Aorta (tissue), 5 donors: ENCODE measurements at regions not wholly inside any gene's neighbourhood (a gene's known extent, or its start where the extent isn't known, plus 50 kb on each side); places are given as distances from the start of the nearest gene placed in this dataset.

Source experiments
- ATAC-seq: fragments of 200-7000 bp; cut with Tn5 transposase; one replicate; pipeline ENCODE4 v1.9.1; 2022; ENCODE audit warnings: moderate library complexity; ENCODE audit not compliant: low FRiP score
- DNase-seq, 2 donors: peaks; one replicate each; pipeline ENCODE4 v3.0.0-alpha.2; 2020
- H3K27ac ChIP-seq, 2 donors: one replicate each; pipeline ENCODE4 v1.5.1; 2013; ENCODE audit warnings: low read length in 2 of 2, mild to moderate bottlenecking in 2 of 2, moderate library complexity in 2 of 2, control low read depth in 1 of 2, inconsistent platforms in 1 of 2, low read depth in 1 of 2
- H3K27me3 ChIP-seq, 2 donors: one replicate each; pipeline ENCODE4 v1.6.1; 2013; ENCODE audit warnings: control low read depth in 1 of 2, low read length in 1 of 2, mild to moderate bottlenecking in 1 of 2, moderate library complexity in 1 of 2; ENCODE audit not compliant: insufficient read depth in 2 of 2, control insufficient read depth in 1 of 2
- H3K36me3 ChIP-seq, 2 donors: one replicate each; pipeline ENCODE4 v1.6.1; 2013; ENCODE audit warnings: control low read depth in 1 of 2, low read length in 1 of 2, mild to moderate bottlenecking in 1 of 2; ENCODE audit not compliant: insufficient read depth in 2 of 2, control insufficient read depth in 1 of 2
- H3K4me1 ChIP-seq, 2 donors: one replicate each; pipeline ENCODE4 v1.6.1; 2013; ENCODE audit warnings: low read length in 2 of 2, control low read depth in 1 of 2, mild to moderate bottlenecking in 1 of 2, moderate library complexity in 1 of 2; ENCODE audit not compliant: insufficient read depth in 2 of 2, control insufficient read depth in 1 of 2
- H3K4me3 ChIP-seq, 2 donors: one replicate each; pipeline ENCODE4 v1.5.1; 2013; ENCODE audit warnings: low read length in 2 of 2, control low read depth in 1 of 2, mild to moderate bottlenecking in 1 of 2
- H3K9me3 ChIP-seq: one replicate; pipeline ENCODE4 v1.6.1; 2013; ENCODE audit warnings: mild to moderate bottlenecking, low read length; ENCODE audit not compliant: control insufficient read depth
- WGBS, 2 donors: extraction: QIAGEN DNeasy Blood & Tissue Kit; methylation state at CpG; one replicate each; pipeline ENCODE4 v1.1.7; 2013; 5-methylcytosine and 5-hydroxymethylcytosine counted together
- intact Hi-C, 2 donors: fragments of 100-400 bp; cut with DNase I; formaldehyde crosslinking; loops; one replicate each; pipeline versions ENCODE4 v1.14.2 to v1.15.0; 2022
- donor health status: healthy with polysubstance abuse.
- donor health status: Bipolar disorder and iron deficiency.
- donor health status: DM: no; HTN: no; CAD: no.
- donor health status: DM: no; HTN: no; CAD: no.
- donor health status: DM: yes; HTN: yes; CAD: no.

GRCh38 chr6:132964101-132964867 lies 149.9 kb downstream of the RPS12 start:
- no peak for ATAC-seq
- H3K4me3 ChIP-seq: no peak overlapping the region
- DNase-seq: no peak
- no peak overlapping the region for H3K27ac ChIP-seq
- intact Hi-C loops: loop anchor here (5.0 to 10.0 kb wide), 2 partner anchors 553 to 591 kb away; no protein-coding TSS in a partner anchor
- WGBS, 2 donors: 33 to 36% methylated on average over 4 of the region's 4 CpGs
- no peaks in the 10 kb centered on the region for H3K27me3 ChIP-seq
- no peaks in the 10 kb centered on the region for H3K36me3 ChIP-seq
- H3K4me1 ChIP-seq: peaks cover 0 to 2% of the 10 kb centered on the region in 2 donors
- H3K9me3 ChIP-seq: no peaks in the 10 kb centered on the region

GRCh38 chr6:132964868-132965382 lies 150.6 kb downstream of the RPS12 start:
- no peak for DNase-seq

GRCh38 chr6:132967871-132968270 lies 153.5 kb downstream of the RPS12 start:
- peaks cover 1% of the 10 kb centered on the region for H3K9me3 ChIP-seq
- H3K36me3 ChIP-seq: no peaks in the 10 kb centered on the region
- intact Hi-C loops: loop anchor here (10.0 kb wide), 1 partner anchor 587 kb away; no protein-coding TSS in a partner anchor
- peaks cover 0 to 2% of the 10 kb centered on the region in 2 donors for H3K4me1 ChIP-seq
- 91 to 92% methylated on average over 2 of the region's 2 CpGs for WGBS, 2 donors
- no peak overlapping the region for H3K4me3 ChIP-seq
- no peak overlapping the region for H3K27ac ChIP-seq
- DNase-seq (no peak), ATAC-seq (no peak)
- H3K27me3 ChIP-seq: no peaks in the 10 kb centered on the region

More at GRCh38 chr6:132964868-132965382, 150.6 kb downstream of the RPS12 start:
- H3K27ac ChIP-seq: no peak overlapping the region
- WGBS, 2 donors: 11 to 12% methylated on average over 2 of the region's 2 CpGs
- no peaks in the 10 kb centered on the region for H3K36me3 ChIP-seq
- H3K9me3 ChIP-seq: no peaks in the 10 kb centered on the region
- no peak overlapping the region for H3K4me3 ChIP-seq
- intact Hi-C loops: loop anchor here (5.0 to 10.0 kb wide), 2 partner anchors 552 to 590 kb away; no protein-coding TSS in a partner anchor
- H3K27me3 ChIP-seq: no peaks in the 10 kb centered on the region
- peaks cover 0 to 2% of the 10 kb centered on the region in 2 donors for H3K4me1 ChIP-seq
- ATAC-seq: no peak

GRCh38 chr6:132968419-132968950 lies 154.1 kb downstream of the RPS12 start:
- DNase-seq (no peak), ATAC-seq (no peak)
- no peaks in the 10 kb centered on the region for H3K27me3 ChIP-seq
- 88 to 90% methylated on average over 5 of the region's 5 CpGs for WGBS, 2 donors
- H3K4me1 ChIP-seq: peaks cover 0 to 2% of the 10 kb centered on the region in 2 donors
- H3K4me3 ChIP-seq: no peak overlapping the region
- H3K9me3 ChIP-seq: peaks cover 1% of the 10 kb centered on the region
- H3K36me3 ChIP-seq: no peaks in the 10 kb centered on the region
- no peak overlapping the region for H3K27ac ChIP-seq
- intact Hi-C loops: loop anchor here (10.0 kb wide), 1 partner anchor 586 kb away; no protein-coding TSS in a partner anchor

GRCh38 chr6:132969196-132969595 lies 154.8 kb downstream of the RPS12 start:
- H3K4me1 ChIP-seq: peaks cover 0 to under 1% of the 10 kb centered on the region in 2 donors
- peaks cover 1% of the 10 kb centered on the region for H3K9me3 ChIP-seq
- WGBS, 2 donors: 48 to 56% methylated on average over 1 of the region's 1 CpG
- no peak overlapping the region for H3K27ac ChIP-seq
- no peak for DNase-seq
- no peak overlapping the region for H3K4me3 ChIP-seq
- H3K27me3 ChIP-seq: no peaks in the 10 kb centered on the region
- no peaks in the 10 kb centered on the region for H3K36me3 ChIP-seq
- no peak for ATAC-seq
- intact Hi-C loops: loop anchor here (10.0 kb wide), 1 partner anchor 586 kb away; no protein-coding TSS in a partner anchor

- peaks cover 1% of the 10 kb centered on the region for H3K9me3 ChIP-seq
- no peaks in the 10 kb centered on the region for H3K36me3 ChIP-seq
- no peak overlapping the region for H3K27ac ChIP-seq
- H3K4me1 ChIP-seq: no peaks in the 10 kb centered on the region
- no peak for ATAC-seq
- no peak overlapping the region for H3K4me3 ChIP-seq
- WGBS, 2 donors: 60 to 63% methylated on average over 3 of the region's 3 CpGs
- H3K27me3 ChIP-seq: no peaks in the 10 kb centered on the region
- intact Hi-C loops: no loop called here
- no peak for DNase-seq
Measured at GRCh38 chr6:132971676-132972075, 157.3 kb downstream of the RPS12 start.

GRCh38 chr6:132972254-132972653 lies 157.9 kb downstream of the RPS12 start:
- no peak for DNase-seq
- Histone ChIP-seq H3K9me3 (peaks cover 1% of the 10 kb centered on the region), H3K36me3 (no peaks in the 10 kb centered on the region), H3K4me1 (no peaks in the 10 kb centered on the region), H3K27ac (no peak overlapping the region), H3K27me3 (no peaks in the 10 kb centered on the region), H3K4me3 (no peak overlapping the region)
- intact Hi-C loops: no loop called here
- ATAC-seq: no peak

GRCh38 chr6:132972971-132973370 lies 158.6 kb downstream of the RPS12 start:
- ATAC-seq: no peak
- H3K27me3 ChIP-seq: no peaks in the 10 kb centered on the region
- no peaks in the 10 kb centered on the region for H3K36me3 ChIP-seq
- H3K27ac ChIP-seq: no peak overlapping the region
- intact Hi-C loops: no loop called here
- no peak overlapping the region for H3K4me3 ChIP-seq
- DNase-seq: no peak
- H3K9me3 ChIP-seq: peaks cover 1% of the 10 kb centered on the region
- H3K4me1 ChIP-seq: no peaks in the 10 kb centered on the region
- WGBS, 2 donors: 21 to 33% methylated on average over 3 of the region's 3 CpGs
